ENCODE measurements at regions not wholly inside any gene's neighbourhood (a gene's known extent, or its start where the extent isn't known, plus 50 kb on each side); places are given as distances from the start of the nearest gene placed in this dataset.
"Not testable (repeated sequence)": the region's sequence is repeated elsewhere in the genome, so short reads cannot be mapped to it uniquely, and the experiment has no call there.

GRCh38 chr3:20810555-20810954 lies 624.5 kb upstream of the SGO1 start:
- no peak for DNase-seq

GRCh38 chr3:20809356-20809755 lies 623.4 kb upstream of the SGO1 start:
- no peak for DNase-seq

- no peak for DNase-seq
Observed at GRCh38 chr3:20808864-20809263, 622.9 kb upstream of the SGO1 start.

GRCh38 chr3:20798666-20799065 lies 612.7 kb upstream of the SGO1 start:
- DNase-seq, result no peak

GRCh38 chr3:20787005-20787404 lies 601.0 kb upstream of the SGO1 start:
- no peak for DNase-seq

- no peak for DNase-seq
Observed at GRCh38 chr3:20776692-20777091, 590.7 kb upstream of the SGO1 start.

- DNase-seq, result no peak
Observed at GRCh38 chr3:20776286-20776685, 590.3 kb upstream of the SGO1 start.

GRCh38 chr3:20773320-20773984 lies 587.4 kb upstream of the SGO1 start:
- no peak for DNase-seq

- DNase-seq, result no peak
Observed at GRCh38 chr3:20772869-20773268, 586.9 kb upstream of the SGO1 start.

- DNase-seq, result no peak
Observed at GRCh38 chr3:20769430-20769829, 583.4 kb upstream of the SGO1 start.

- no peak for DNase-seq
Observed at GRCh38 chr3:20760981-20761380, 575.0 kb upstream of the SGO1 start.

- DNase-seq, result no peak
Observed at GRCh38 chr3:20752416-20752815, 566.4 kb upstream of the SGO1 start.

GRCh38 chr3:20751296-20751695 lies 565.3 kb upstream of the SGO1 start:
- no peak for DNase-seq

- DNase-seq, result no peak
Observed at GRCh38 chr3:20747741-20748140, 561.7 kb upstream of the SGO1 start.

GRCh38 chr3:20743553-20744321 lies 557.7 kb upstream of the SGO1 start:
- DNase-seq, result no peak

GRCh38 chr3:20742903-20743552 lies 557.0 kb upstream of the SGO1 start:
- no peak for DNase-seq

GRCh38 chr3:20741381-20741780 lies 555.4 kb upstream of the SGO1 start:
- no peak for DNase-seq

- DNase-seq, result no peak
Observed at GRCh38 chr3:20739814-20740213, 553.8 kb upstream of the SGO1 start.

GRCh38 chr3:20736287-20736852 lies 550.4 kb upstream of the SGO1 start:
- DNase-seq, result no peak

GRCh38 chr3:20729185-20729584 lies 543.2 kb upstream of the SGO1 start:
- DNase-seq, result no peak

GRCh38 chr3:20726786-20727185 lies 540.8 kb upstream of the SGO1 start:
- no peak for DNase-seq

- no peak for DNase-seq
Observed at GRCh38 chr3:20724241-20724640, 538.2 kb upstream of the SGO1 start.

GRCh38 chr3:20716425-20716824 lies 530.4 kb upstream of the SGO1 start:
- not testable (repeated sequence) for DNase-seq

- DNase-seq, result no peak
Observed at GRCh38 chr3:20701641-20702040, 515.6 kb upstream of the SGO1 start.
